HTR-8/SVneo (cell line): ENCODE measurements at regions not wholly inside any gene's neighbourhood (a gene's known extent, or its start where the extent isn't known, plus 50 kb on each side); places are given as distances from the start of the nearest gene placed in this dataset.

Experiments
- DNase-seq: peaks from one replicate; pipeline ENCODE4 v3.0.0; 2011; ENCODE audit warnings: low spot score, mixed read lengths; ENCODE audit not compliant: insufficient read length
- FAIRE-seq: peaks from 2 replicates; lab custom pipeline; 2011; peaks lifted over from hg19 to GRCh38; lab: Jason Lieb, UNC

GRCh38 chr9:23945897-23946296 is 119.9 kb upstream of the ELAVL2 start:
- FAIRE-seq: no peak

GRCh38 chr9:23941051-23941450 is 115.0 kb upstream of the ELAVL2 start:
- FAIRE-seq: no peak
- DNase-seq: no peak

More at GRCh38 chr9:23945897-23946296, 119.9 kb upstream of the ELAVL2 start:
- DNase-seq: no peak

- no peak for FAIRE-seq
- DNase-seq: no peak
These were observed 112.9 kb upstream of the ELAVL2 start for GRCh38 chr9:23938908-23939307.

- FAIRE-seq: no peak
- no peak for DNase-seq
These were observed 108.4 kb upstream of the ELAVL2 start for GRCh38 chr9:23934291-23934906.

- FAIRE-seq (no peak), DNase-seq (no peak)
These were observed 107.3 kb upstream of the ELAVL2 start for GRCh38 chr9:23933348-23933747.

- DNase-seq (no peak), FAIRE-seq (no peak)
These were observed 100.3 kb upstream of the ELAVL2 start for GRCh38 chr9:23926368-23926767.

GRCh38 chr9:23914431-23915003 is 88.5 kb upstream of the ELAVL2 start:
- FAIRE-seq (no peak), DNase-seq (no peak)

- no peak for DNase-seq
- no peak for FAIRE-seq
These were observed 81.3 kb upstream of the ELAVL2 start for GRCh38 chr9:23907343-23907742.

GRCh38 chr9:23887781-23888180 is 61.7 kb upstream of the ELAVL2 start:
- FAIRE-seq: no peak

More at GRCh38 chr9:23887781-23888180, 61.7 kb upstream of the ELAVL2 start:
- no peak for DNase-seq
